HG03135 (cell line): ENCODE measurements at regions not wholly inside any gene's neighbourhood (a gene's known extent, or its start where the extent isn't known, plus 50 kb on each side); places are given as distances from the start of the nearest gene placed in this dataset.

Experiments
- ATAC-seq: cut with Tn5 transposase; IDR thresholded peaks from one replicate; pipeline ENCODE4 v1.9.1; 2021; ENCODE audit warnings: mild to moderate bottlenecking, moderate library complexity; ENCODE audit not compliant: unreplicated experiment

GRCh38 chr5:156103155-156103885 is 223.6 kb upstream of the SGCD start:
- ATAC-seq: no peak

GRCh38 chr5:156109317-156110023 is 217.5 kb upstream of the SGCD start:
- no peak for ATAC-seq

DNA sequence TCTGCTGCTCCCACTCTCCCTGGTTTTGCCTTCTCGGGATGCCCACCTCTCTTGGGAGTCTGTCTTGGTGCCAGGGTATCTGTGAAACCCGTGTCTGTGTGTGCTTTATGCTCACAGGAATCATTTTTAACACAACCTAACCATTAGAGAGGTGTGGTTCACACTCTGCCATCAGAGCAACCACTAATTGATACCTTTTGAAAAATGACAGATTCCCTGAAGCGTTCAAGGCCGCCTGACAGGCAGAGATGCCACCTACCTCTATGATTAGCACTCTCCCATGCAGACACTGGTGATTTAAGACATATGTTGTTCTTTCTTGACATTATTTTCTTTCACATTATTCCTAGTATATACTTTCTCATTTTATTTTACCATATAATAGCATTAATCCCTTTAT is 207.3 kb upstream of the SGCD start:
- ATAC-seq: no peak

- no peak for ATAC-seq
Measured at GRCh38 chr5:156120777-156121176, 206.2 kb upstream of the SGCD start.

GRCh38 chr5:156121234-156121633 is 205.7 kb upstream of the SGCD start:
- no peak for ATAC-seq

DNA sequence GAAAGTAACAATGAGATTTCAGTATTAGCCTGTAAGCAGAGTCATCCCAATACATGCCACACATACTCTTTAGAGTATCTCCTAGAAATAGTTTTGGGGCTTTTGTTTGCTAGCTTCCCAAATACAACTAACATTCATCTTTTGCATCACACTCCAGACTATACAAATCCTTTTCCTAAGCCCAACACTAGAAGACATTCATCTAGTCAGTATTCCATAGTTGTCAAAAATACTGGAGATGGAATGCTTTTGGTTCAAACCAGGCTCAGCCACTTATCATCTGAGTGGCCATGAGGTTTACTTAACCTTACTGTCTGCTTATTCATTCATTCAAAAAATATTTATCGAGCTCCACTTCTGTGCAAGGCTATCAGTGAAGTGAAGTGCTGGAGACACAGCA is 205.1 kb upstream of the SGCD start:
- ATAC-seq: no peak

- no peak for ATAC-seq
Measured at GRCh38 chr5:156124708-156125107, 202.3 kb upstream of the SGCD start.

DNA sequence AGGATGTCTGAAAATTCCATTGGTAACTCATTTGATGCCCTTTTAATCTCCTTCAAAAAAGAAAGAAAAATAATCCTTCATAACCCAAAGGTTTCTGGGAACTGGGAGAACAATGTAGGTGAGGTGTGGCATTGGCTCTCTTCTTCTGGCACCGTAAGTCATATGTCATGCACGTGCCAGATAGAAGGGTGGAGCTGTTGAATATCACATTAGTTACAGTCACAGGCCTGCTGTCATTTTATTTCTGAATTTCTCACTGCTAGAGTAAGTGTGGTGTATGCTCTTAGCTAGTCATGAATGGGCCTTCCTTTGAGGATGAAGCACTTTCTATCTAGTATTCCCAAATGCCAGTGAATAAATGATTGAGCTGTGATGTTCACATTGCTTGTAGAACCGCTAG is 201.8 kb upstream of the SGCD start:
- no peak for ATAC-seq

DNA sequence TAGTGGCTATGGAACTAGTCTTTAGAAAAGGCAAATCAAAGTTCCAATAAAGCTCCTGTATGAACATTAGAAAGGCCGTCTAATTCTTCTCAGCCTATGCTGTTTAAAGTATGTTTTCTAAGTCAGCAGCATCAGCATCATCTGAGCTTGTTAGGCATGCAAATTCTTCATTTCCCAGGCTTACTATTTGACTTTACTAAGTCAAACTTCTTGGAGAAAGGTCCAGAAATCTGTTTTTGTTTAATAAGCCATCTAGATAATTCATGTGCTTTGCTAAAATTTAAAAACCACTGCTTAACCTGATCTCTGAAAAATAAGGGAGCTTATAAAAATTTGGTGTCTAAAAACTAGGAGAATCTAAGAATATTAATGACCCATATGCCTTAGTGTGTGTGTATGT is 200.2 kb upstream of the SGCD start:
- ATAC-seq: no peak

DNA sequence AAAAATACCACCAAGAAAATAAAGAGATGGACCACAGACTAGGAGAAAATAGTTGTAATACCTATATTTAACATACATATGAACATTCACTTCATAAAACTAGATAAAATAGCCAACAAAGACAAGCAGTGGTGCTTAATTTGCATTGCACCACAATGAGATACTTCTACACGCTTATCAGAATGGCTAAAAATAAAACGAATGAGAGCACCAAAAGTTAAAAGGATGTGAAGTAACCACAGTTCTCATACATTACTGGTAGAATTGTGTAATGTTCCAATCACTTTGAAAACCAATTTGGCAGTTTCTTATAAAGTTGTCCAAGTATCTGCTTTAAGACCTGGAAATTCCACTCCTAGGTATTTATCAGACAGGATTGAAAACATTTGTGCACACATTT is 198.9 kb upstream of the SGCD start:
- ATAC-seq: no peak

DNA sequence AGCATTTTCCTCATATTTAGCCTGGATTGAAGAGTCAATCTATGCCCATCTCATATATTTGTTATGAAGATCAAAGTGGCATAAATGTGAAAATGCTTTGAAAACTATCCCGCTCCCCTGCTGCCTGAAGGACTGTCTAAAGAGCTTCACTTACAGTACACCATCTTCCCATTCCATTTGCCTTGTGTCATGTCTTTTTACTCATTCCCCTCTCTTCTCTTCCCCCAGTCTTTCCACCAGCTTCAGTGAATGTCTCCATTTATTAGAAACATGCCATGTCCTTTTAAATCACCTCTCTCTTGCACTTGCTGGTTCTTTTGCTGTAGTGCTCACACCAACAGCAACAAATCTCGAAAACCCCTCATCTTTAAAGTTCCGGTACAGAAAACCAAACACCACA is 192.7 kb upstream of the SGCD start:
- no peak for ATAC-seq

- ATAC-seq: no peak
Measured at GRCh38 chr5:156135531-156135930, 191.4 kb upstream of the SGCD start.

DNA sequence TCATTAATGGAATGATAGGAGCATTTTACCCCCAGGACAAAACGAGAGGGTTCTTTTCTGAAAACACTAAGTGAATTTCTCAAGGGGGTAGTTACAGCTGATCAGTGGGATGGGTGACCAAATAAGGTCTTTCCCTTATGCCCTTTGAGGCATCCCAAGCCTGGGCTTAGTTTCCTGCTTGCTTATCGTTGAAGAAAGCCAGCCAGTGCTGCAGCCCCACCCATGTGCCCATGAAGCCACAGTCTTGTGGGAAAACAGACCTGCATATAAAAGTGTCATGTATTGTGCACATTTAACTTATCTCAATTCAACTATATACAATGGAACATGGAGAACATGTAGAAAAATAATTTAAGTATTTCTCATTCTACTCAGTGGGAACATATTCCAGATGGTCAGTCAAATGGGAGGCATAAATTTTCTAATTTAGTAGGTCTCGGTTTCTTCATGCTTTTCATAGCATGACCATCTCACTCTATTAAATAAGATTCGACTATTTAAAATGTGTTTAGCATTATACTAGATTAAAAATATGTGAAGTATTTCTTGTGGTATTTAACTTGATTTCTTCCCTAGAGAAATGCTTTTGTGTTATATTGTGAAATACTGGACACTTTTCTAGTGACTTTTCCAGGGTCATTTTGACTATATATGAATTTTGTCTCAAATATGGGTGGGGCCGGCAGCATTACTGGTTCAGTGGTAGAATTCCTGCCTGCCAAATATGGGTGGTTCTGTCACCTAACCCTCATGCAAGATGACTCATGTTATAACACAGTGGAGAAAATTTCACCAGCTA is 189.7 kb upstream of the SGCD start:
- no peak for ATAC-seq

DNA sequence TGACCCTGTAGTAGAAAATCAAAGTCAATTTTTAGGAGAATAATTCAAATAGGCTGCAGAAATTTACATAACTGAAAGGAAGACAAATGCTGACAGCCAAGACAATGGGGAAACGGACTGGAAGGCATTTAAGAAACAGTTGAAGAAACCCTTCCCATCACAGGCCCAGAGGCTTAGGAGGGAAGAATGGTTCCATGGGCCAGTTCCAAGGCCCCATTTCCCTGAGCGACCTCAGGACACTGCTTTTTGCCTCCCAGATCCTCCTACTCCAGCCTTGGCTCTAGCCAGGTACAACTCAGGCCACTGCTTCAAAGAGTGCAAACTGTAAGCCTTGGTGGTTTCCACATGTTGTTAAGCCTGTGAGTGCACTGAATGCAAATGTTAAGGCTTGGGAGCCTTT is 184.1 kb upstream of the SGCD start:
- no peak for ATAC-seq

GRCh38 chr5:156147261-156147943 is 179.6 kb upstream of the SGCD start:
- ATAC-seq: no peak

GRCh38 chr5:156147944-156148285 is 179.0 kb upstream of the SGCD start:
- ATAC-seq: no peak

GRCh38 chr5:156148301-156148700 is 178.7 kb upstream of the SGCD start:
- no peak for ATAC-seq

DNA sequence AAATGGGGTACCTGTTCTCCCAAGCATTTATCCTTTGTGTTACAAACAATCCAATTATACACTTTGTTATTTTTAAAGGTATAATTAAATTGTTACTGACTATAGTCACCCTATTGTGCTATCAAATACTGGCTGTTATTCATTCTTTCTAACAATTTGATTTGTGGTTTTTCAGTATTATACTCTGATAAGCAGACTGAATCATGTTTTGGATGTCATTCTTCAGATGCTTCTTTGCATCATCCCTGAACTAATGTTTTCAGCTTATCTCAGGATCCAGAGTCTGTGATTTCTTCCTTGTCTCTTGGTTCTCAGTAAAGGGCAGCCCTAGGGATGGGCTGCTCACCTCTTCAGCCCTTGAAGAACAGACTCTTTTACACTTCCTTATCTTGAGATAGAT is 177.8 kb upstream of the SGCD start:
- ATAC-seq: no peak

DNA sequence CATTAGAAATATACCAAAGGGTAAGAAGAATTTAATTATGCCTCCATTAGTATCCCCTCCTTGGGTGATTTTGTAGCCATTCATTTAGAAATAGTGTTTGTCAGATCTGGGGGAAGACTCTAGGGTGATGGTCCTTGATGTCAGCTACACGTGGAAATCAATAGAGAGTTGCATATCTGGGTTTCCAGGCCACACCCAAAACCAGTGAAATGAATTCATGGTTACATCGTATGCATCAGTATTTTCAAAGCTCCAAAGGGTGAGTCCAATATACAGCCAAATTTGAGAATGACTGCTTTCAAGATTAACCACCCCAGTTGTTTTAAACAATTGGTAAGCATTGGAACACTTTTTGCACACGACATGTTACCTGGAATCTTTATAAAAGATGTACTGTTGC is 173.4 kb upstream of the SGCD start:
- ATAC-seq: no peak

DNA sequence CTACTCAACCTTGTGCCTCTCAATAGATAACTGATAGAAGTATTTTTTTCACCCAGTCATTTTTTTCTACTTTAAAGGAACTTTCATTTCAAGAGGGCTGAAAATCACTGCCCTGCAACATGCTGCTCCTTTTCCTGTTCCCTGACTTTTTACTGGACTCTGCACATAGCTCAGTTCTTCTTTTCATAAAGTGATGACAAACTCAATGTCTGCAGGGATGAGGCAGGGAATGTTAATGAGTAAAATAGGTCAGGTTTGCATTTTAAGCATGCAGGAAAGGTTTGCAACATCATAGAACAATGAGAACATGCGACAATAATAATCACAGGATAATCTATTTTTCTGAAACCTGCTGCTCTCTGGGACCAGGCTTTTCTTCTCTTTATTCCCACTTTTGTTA is 172.2 kb upstream of the SGCD start:
- no peak for ATAC-seq

DNA sequence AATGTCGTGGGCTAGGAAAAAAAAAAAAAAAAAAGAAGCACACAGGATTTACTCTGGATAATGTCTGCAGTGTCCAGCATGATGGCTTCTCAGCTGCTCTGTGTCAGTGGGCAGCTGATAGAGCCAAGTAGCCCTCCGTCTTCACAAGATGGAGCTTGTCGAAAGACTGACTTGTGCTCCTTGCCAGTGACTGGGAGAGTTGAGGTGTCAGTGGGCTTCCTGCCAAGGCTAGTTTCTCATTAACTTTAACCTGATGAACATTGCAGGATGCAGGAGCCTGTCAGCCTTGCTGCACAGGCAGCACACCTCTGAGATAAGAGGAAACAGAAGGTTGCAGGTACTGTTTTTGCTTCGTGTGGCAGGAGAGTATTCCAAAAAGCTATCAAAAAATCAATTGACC is 171.4 kb upstream of the SGCD start:
- no peak for ATAC-seq
